Loucy (cell line): ENCODE measurements at regions not wholly inside any gene's neighbourhood (a gene's known extent, or its start where the extent isn't known, plus 50 kb on each side); places are given as distances from the start of the nearest gene placed in this dataset.
A peak's percentile ranks its signal among the peaks of the same experiment; 100 is the strongest.

Experiments used
- H2AFZ ChIP-seq: fragments of 200-600 bp; sonication (generic); 2 replicates; pipeline ENCODE4 v1.6.0; 2016; ENCODE audit warnings: antibody characterized with exemption, mild to moderate bottlenecking, low read length, moderate library complexity
- H3F3A ChIP-seq: fragments of 200-600 bp; 2 replicates; pipeline ENCODE4 v1.6.0; 2016; ENCODE audit warnings: antibody characterized with exemption, low read depth, mild to moderate bottlenecking
- H3K27me3 ChIP-seq: fragments of 200-600 bp; sonication (generic); 2 replicates; pipeline ENCODE4 v1.6.1; 2014; ENCODE audit warnings: low read length, mild to moderate bottlenecking; ENCODE audit not compliant: insufficient read depth, poor library complexity, severe bottlenecking
- H3K36me3 ChIP-seq: fragments of 200-600 bp; sonication (generic); 2 replicates; pipeline ENCODE4 v1.6.1; 2016; ENCODE audit warnings: low read length; ENCODE audit not compliant: insufficient read depth
- H3K4me1 ChIP-seq: fragments of 200-600 bp; sonication (generic); 2 replicates; pipeline ENCODE4 v1.5.1; 2014; ENCODE audit warnings: low read length, mild to moderate bottlenecking; ENCODE audit not compliant: insufficient read depth, poor library complexity, severe bottlenecking
- H3K4me2 ChIP-seq: fragments of 200-600 bp; sonication (generic); 2 replicates; pipeline ENCODE4 v1.6.0; 2014; ENCODE audit warnings: antibody characterized with exemption, low read length, low read depth, mild to moderate bottlenecking; ENCODE audit not compliant: poor library complexity, severe bottlenecking
- H3K4me3 ChIP-seq: fragments of 200-600 bp; sonication (generic); 2 replicates; pipeline ENCODE4 v1.5.1; 2014; ENCODE audit warnings: low read length, mild to moderate bottlenecking, mixed read lengths; ENCODE audit not compliant: poor library complexity, severe bottlenecking
- H3K79me2 ChIP-seq: fragments of 200-600 bp; sonication (generic); 2 replicates; pipeline ENCODE4 v1.6.1; 2014; ENCODE audit warnings: low read length; ENCODE audit not compliant: insufficient read depth
- H3K9ac ChIP-seq: fragments of 200-600 bp; sonication (generic); 2 replicates; pipeline ENCODE4 v1.6.0; 2014; ENCODE audit warnings: mild to moderate bottlenecking, low read depth, low read length, moderate library complexity; ENCODE audit not compliant: poor library complexity, severe bottlenecking
- H3K9me2 ChIP-seq: fragments of 200-600 bp; sonication (generic); replicated peaks from 2 replicates; pipeline ENCODE4 v1.6.1; 2016; ENCODE audit warnings: low read depth, low read length, mixed read lengths
- H3K9me3 ChIP-seq: fragments of 200-600 bp; sonication (generic); 2 replicates; pipeline ENCODE4 v1.6.1; 2014; ENCODE audit warnings: mild to moderate bottlenecking, antibody characterized with exemption, low read length, low read depth; ENCODE audit not compliant: insufficient read depth
- H4K20me1 ChIP-seq: fragments of 200-600 bp; sonication (generic); 2 replicates; pipeline ENCODE4 v1.6.0; 2014; ENCODE audit warnings: antibody characterized with exemption, low read length, mild to moderate bottlenecking; ENCODE audit not compliant: insufficient read depth, poor library complexity, severe bottlenecking
- CTCF ChIP-seq: fragments of 200-600 bp; sonication (generic); conservative IDR thresholded peaks from 2 replicates; pipeline ENCODE4 v1.5.1; 2014; ENCODE audit warnings: mild to moderate bottlenecking, antibody characterized with exemption, low read length
- EZH2phosphoT487 ChIP-seq: fragments of 200-600 bp; IDR thresholded peaks from 2 replicates; pipeline ENCODE4 v1.6.1; 2018; ENCODE audit warnings: antibody characterized with exemption, mild to moderate bottlenecking, moderate library complexity, borderline replicate concordance

- H3K9me2 ChIP-seq = no peaks in the 10 kb centered on the region
- no peak overlapping the region for H3K9ac ChIP-seq
- TF ChIP-seq EZH2phosphoT487 (no peak), CTCF (no peak)
- no peaks in the 10 kb centered on the region for H3K79me2 ChIP-seq
- H3K27me3 ChIP-seq = no peaks in the 10 kb centered on the region
- H4K20me1 ChIP-seq = no peaks in the 10 kb centered on the region
- no peak overlapping the region for H3K4me2 ChIP-seq
- no peaks in the 10 kb centered on the region for H3K4me1 ChIP-seq
- H3K36me3 ChIP-seq = no peaks in the 10 kb centered on the region
- no peaks in the 10 kb centered on the region for H3F3A ChIP-seq
- no peaks in the 10 kb centered on the region for H3K9me3 ChIP-seq
- H3K4me3 ChIP-seq = no peak overlapping the region
- H2AFZ ChIP-seq = no peak overlapping the region
Measured at GRCh38 chr3:127407026-127407939, 119.4 kb upstream of the PRR20G start.

- Histone ChIP-seq H3K27me3 (no peaks in the 10 kb centered on the region), H3K79me2 (no peaks in the 10 kb centered on the region), H3K9me2 (no peaks in the 10 kb centered on the region), H3K36me3 (no peaks in the 10 kb centered on the region), H3K4me1 (no peaks in the 10 kb centered on the region), H4K20me1 (no peaks in the 10 kb centered on the region), H3K9ac (no peak overlapping the region), H3F3A (no peaks in the 10 kb centered on the region), H3K4me2 (no peak overlapping the region), H2AFZ (no peak overlapping the region; the same call in 1 of the 2 replicates), H3K9me3 (no peaks in the 10 kb centered on the region), H3K4me3 (no peak overlapping the region)
- no peak for TF ChIP-seq EZH2phosphoT487
- TF ChIP-seq CTCF = peak; percentile 50
Measured at GRCh38 chr3:127406309-127407025, 118.6 kb upstream of the PRR20G start.

GRCh38 chr3:127405791-127406190 lies 117.9 kb upstream of the PRR20G start:
- Histone ChIP-seq H3K9me3 (no peaks in the 10 kb centered on the region), H3K27me3 (no peaks in the 10 kb centered on the region), H3K4me1 (no peaks in the 10 kb centered on the region), H3F3A (no peaks in the 10 kb centered on the region), H4K20me1 (no peaks in the 10 kb centered on the region), H3K79me2 (no peaks in the 10 kb centered on the region), H3K9me2 (no peaks in the 10 kb centered on the region), H2AFZ (no peak overlapping the region), H3K4me2 (no peak overlapping the region), H3K9ac (no peak overlapping the region), H3K36me3 (no peaks in the 10 kb centered on the region), H3K4me3 (no peak overlapping the region)
- TF ChIP-seq CTCF = no peak
- TF ChIP-seq EZH2phosphoT487 = no peak
